Keratinocyte (primary cell): ENCODE measurements at regions not wholly inside any gene's neighbourhood (a gene's known extent, or its start where the extent isn't known, plus 50 kb on each side); places are given as distances from the start of the nearest gene placed in this dataset.

Experiments
- DNase-seq: peaks from one replicate; pipeline ENCODE4 v3.0.0-alpha.2; 2011; ENCODE audit warnings: low read depth, missing footprints, low spot score
- FAIRE-seq: peaks from 2 replicates; lab custom pipeline; 2011; peaks lifted over from hg19 to GRCh38; lab: Jason Lieb, UNC
- H2AFZ ChIP-seq: 2 replicates; pipeline ENCODE4 v1.6.0; 2012; ENCODE audit warnings: low read length, control low read depth, inconsistent platforms; ENCODE audit not compliant: control insufficient read depth
- H3K27ac ChIP-seq: 2 replicates; pipeline ENCODE4 v1.5.1; 2011; ENCODE audit warnings: low read length; ENCODE audit not compliant: control insufficient read depth, insufficient read depth
- H3K27me3 ChIP-seq: 3 replicates; pipeline ENCODE4 v1.6.0; 2011; ENCODE audit warnings: low read length; ENCODE audit not compliant: control insufficient read depth, insufficient read depth; ENCODE audit errors: extremely low read depth
- H3K36me3 ChIP-seq, 2 experiments: 2 replicates in 1 of 2; 3 replicates in 1 of 2; pipeline ENCODE4 v1.5.1; 2011; ENCODE audit warnings: low read length in 2 of 2, mild to moderate bottlenecking in 1 of 2; ENCODE audit not compliant: control insufficient read depth in 2 of 2, insufficient read depth in 2 of 2; ENCODE audit errors: extremely low read depth in 1 of 2
- H3K4me1 ChIP-seq: 3 replicates; pipeline ENCODE4 v1.5.1; 2011; ENCODE audit warnings: low read length; ENCODE audit not compliant: control insufficient read depth, insufficient read depth; ENCODE audit errors: extremely low read depth
- H3K4me2 ChIP-seq: 3 replicates; pipeline ENCODE4 v1.6.0; 2011; ENCODE audit warnings: low read depth, low read length; ENCODE audit not compliant: control insufficient read depth, insufficient read depth; ENCODE audit errors: extremely low read depth
- H3K4me3 ChIP-seq, 3 experiments: fragments of 200-600 bp in 1 of 3; sonication (generic) in 1 of 3; 2 replicates in 2 of 3; 3 replicates in 1 of 3; pipeline ENCODE4 v1.5.1; 2011 to 2016; ENCODE audit warnings: low read length in 3 of 3, mild to moderate bottlenecking in 3 of 3, control low read depth in 2 of 3, inconsistent platforms in 1 of 3, low read depth in 1 of 3, mixed read lengths in 1 of 3, mixed run types in 1 of 3, moderate library complexity in 1 of 3; ENCODE audit not compliant: control insufficient read depth in 2 of 3, insufficient read depth in 2 of 3; ENCODE audit errors: extremely low read depth in 1 of 3
- H3K79me2 ChIP-seq: 2 replicates; pipeline ENCODE4 v1.6.0; 2012; ENCODE audit warnings: low read length; ENCODE audit not compliant: control insufficient read depth, insufficient read depth
- H3K9ac ChIP-seq: 3 replicates; pipeline ENCODE4 v1.6.0; 2011; ENCODE audit warnings: low read length; ENCODE audit not compliant: control insufficient read depth, insufficient read depth; ENCODE audit errors: extremely low read depth
- H3K9me1 ChIP-seq: 3 replicates; pipeline ENCODE4 v1.6.0; 2011; ENCODE audit warnings: low read length; ENCODE audit not compliant: control insufficient read depth, insufficient read depth; ENCODE audit errors: extremely low read depth
- H3K9me3 ChIP-seq: 2 replicates; pipeline ENCODE4 v1.5.1; 2012; ENCODE audit warnings: low read depth, low read length; ENCODE audit not compliant: control insufficient read depth
- H4K20me1 ChIP-seq: 3 replicates; pipeline ENCODE4 v1.6.0; 2011; ENCODE audit warnings: low read length; ENCODE audit not compliant: control insufficient read depth, insufficient read depth; ENCODE audit errors: extremely low read depth
- CTCF ChIP-seq, 3 experiments: IDR thresholded peaks in 1 of 3; conservative IDR thresholded peaks in 1 of 3; optimal IDR thresholded peaks in 1 of 3; 2 replicates in 2 of 3; 3 replicates in 1 of 3; pipeline versions ENCODE3 to v1.5.1; 2011; ENCODE audit warnings: low read length in 3 of 3, mild to moderate bottlenecking in 3 of 3, moderate library complexity in 2 of 3, control low read depth in 1 of 3, inconsistent platforms in 1 of 3; ENCODE audit not compliant: insufficient read depth in 2 of 3; ENCODE audit errors: extremely low read depth in 1 of 3
- EZH2 ChIP-seq: IDR thresholded peaks from one replicate; pipeline ENCODE4 v1.6.1; 2012; ENCODE audit warnings: inconsistent platforms, mild to moderate bottlenecking, low read length, moderate library complexity
- dilution Hi-C: fragments of 300-500 bp; cut with MboI; formaldehyde crosslinking; loops from one replicate; pipeline ENCODE4 v1.7.0; 2020; ENCODE audit warnings: low sequenced_read_pairs; ENCODE audit not compliant: extremely low pct_ligation_motif_present

GRCh38 chr15:26421065-26421464, 351.8 kb downstream of the GABRB3 start:
- dilution Hi-C loops = no loop called here
- Histone ChIP-seq H3K27me3 (no peaks in the 10 kb centered on the region), H3K9ac (no peak overlapping the region), H4K20me1 (no peaks in the 10 kb centered on the region), H2AFZ (no peak overlapping the region), H3K4me1 (no peaks in the 10 kb centered on the region), H3K4me3 (no peak overlapping the region), H3K9me3 (no peaks in the 10 kb centered on the region), H3K4me2 (no peak overlapping the region), H3K27ac (no peak overlapping the region), H3K9me1 (no peaks in the 10 kb centered on the region), H3K79me2 (no peaks in the 10 kb centered on the region), H3K36me3 (no peaks in the 10 kb centered on the region)
- DNase-seq = no peak
- no peak for FAIRE-seq
- TF ChIP-seq EZH2 (no peak), CTCF (optimal IDR thresholded peaks at IDR 0.05 in 1 of 3, IDR thresholded peaks at IDR 0.05 in 1 of 3, conservative IDR thresholded peaks at IDR 0.05 in 1 of 3; ENCODE audit: extremely low read depth in 1 of 3, insufficient read depth in 2 of 3, low read length in 3 of 3) (no peak)

GRCh38 chr15:26395624-26396023, 377.2 kb downstream of the GABRB3 start:
- Histone ChIP-seq H4K20me1 (no peaks in the 10 kb centered on the region), H2AFZ (no peak overlapping the region), H3K9me3 (peaks cover 6% of the 10 kb centered on the region), H3K4me1 (no peaks in the 10 kb centered on the region), H3K36me3 (no peaks in the 10 kb centered on the region), H3K27ac (no peak overlapping the region), H3K9me1 (no peaks in the 10 kb centered on the region), H3K4me3 (no peak overlapping the region), H3K9ac (no peak overlapping the region), H3K79me2 (no peaks in the 10 kb centered on the region), H3K4me2 (no peak overlapping the region), H3K27me3 (no peaks in the 10 kb centered on the region)
- FAIRE-seq (no peak), DNase-seq (no peak)
- TF ChIP-seq CTCF (optimal IDR thresholded peaks at IDR 0.05 in 1 of 3, IDR thresholded peaks at IDR 0.05 in 1 of 3, conservative IDR thresholded peaks at IDR 0.05 in 1 of 3; ENCODE audit: extremely low read depth in 1 of 3, insufficient read depth in 2 of 3, low read length in 3 of 3) = no peak
- dilution Hi-C loops = no loop called here
